Calu3 (cell line): ENCODE measurements at regions not wholly inside any gene's neighbourhood (a gene's known extent, or its start where the extent isn't known, plus 50 kb on each side); places are given as distances from the start of the nearest gene placed in this dataset.

Experiments used
- BruUV-seq: library from RNA; stranded (reverse); fragments of 400-500 nt; replicated peaks from 2 replicates; lab custom pipeline; 2021; lab: Mats Ljungman, UMichigan
- CTCF ChIA-PET: fragments of 300-600 bp; sonication (Branson Sonifier 250); formaldehyde crosslinking; loops from one replicate; lab custom pipeline; 2022; ENCODE audit warnings: antibody characterized with exemption; lab: Charles Lee
- DNase-seq: peaks from one replicate; pipeline ENCODE4 v3.0.0; 2022
- H3K27ac Mint-ChIP-seq: one replicate; pipeline ENCODE4 v1.8.0; 2022; ENCODE audit warnings: mixed read lengths; ENCODE audit not compliant: unreplicated experiment
- H3K27me3 Mint-ChIP-seq: one replicate; pipeline ENCODE4 v1.8.0; 2022; ENCODE audit warnings: mixed read lengths; ENCODE audit not compliant: unreplicated experiment
- H3K36me3 Mint-ChIP-seq: one replicate; pipeline ENCODE4 v1.8.0; 2022; ENCODE audit warnings: mild to moderate bottlenecking, moderate library complexity, mixed read lengths; ENCODE audit not compliant: insufficient read depth, unreplicated experiment
- H3K4me1 Mint-ChIP-seq: one replicate; pipeline ENCODE4 v1.8.0; 2022; ENCODE audit warnings: mild to moderate bottlenecking, low read depth, mixed read lengths; ENCODE audit not compliant: unreplicated experiment
- H3K4me3 Mint-ChIP-seq: one replicate; pipeline ENCODE4 v1.8.0; 2022; ENCODE audit warnings: mild to moderate bottlenecking, low read depth, moderate library complexity, mixed read lengths; ENCODE audit not compliant: unreplicated experiment
- H3K9me3 Mint-ChIP-seq: one replicate; pipeline ENCODE4 v1.8.0; 2022; ENCODE audit warnings: low read depth, mixed read lengths; ENCODE audit not compliant: unreplicated experiment
- CTCF ChIP-seq: fragments of 200-600 bp; IDR thresholded peaks from one replicate; pipeline ENCODE4 v1.8.0; 2022; ENCODE audit warnings: antibody characterized with exemption; ENCODE audit not compliant: unreplicated experiment
- intact Hi-C: fragments of 100-400 bp; cut with micrococcal nuclease; formaldehyde crosslinking; loops from one replicate; pipeline ENCODE4 v1.10.0; 2022; ENCODE audit not compliant: unreplicated experiment

GRCh38 chr6:113078791-113079190 is 731.7 kb downstream of the RFPL4B start:
- BruUV-seq: no TSS peak
- no peaks in the 10 kb centered on the region for H3K9me3 Mint-ChIP-seq
- no peaks in the 10 kb centered on the region for H3K36me3 Mint-ChIP-seq
- TF ChIP-seq CTCF: no peak
- H3K4me3 Mint-ChIP-seq: no peak overlapping the region
- no peaks in the 10 kb centered on the region for H3K4me1 Mint-ChIP-seq
- CTCF ChIA-PET: no interaction called here
- intact Hi-C loops: no loop called here
- DNase-seq: no peak
- no peaks in the 10 kb centered on the region for H3K27me3 Mint-ChIP-seq
- no peak overlapping the region for H3K27ac Mint-ChIP-seq

- Mint-ChIP-seq H3K27me3 (no peaks in the 10 kb centered on the region), H3K36me3 (no peaks in the 10 kb centered on the region), H3K4me1 (no peaks in the 10 kb centered on the region), H3K27ac (no peak overlapping the region), H3K9me3 (no peaks in the 10 kb centered on the region), H3K4me3 (no peak overlapping the region)
- CTCF ChIA-PET: no interaction called here
- intact Hi-C loops: no loop called here
- no peak for DNase-seq
- TF ChIP-seq CTCF: no peak
- BruUV-seq: no TSS peak
Measured at GRCh38 chr6:113082745-113083144, 735.6 kb downstream of the RFPL4B start.

GRCh38 chr6:113083947-113084346 is 736.8 kb downstream of the RFPL4B start:
- intact Hi-C loops: no loop called here
- no peaks in the 10 kb centered on the region for H3K27me3 Mint-ChIP-seq
- no TSS peak for BruUV-seq
- no peak for DNase-seq
- H3K36me3 Mint-ChIP-seq: no peaks in the 10 kb centered on the region
- H3K4me3 Mint-ChIP-seq: no peak overlapping the region
- H3K4me1 Mint-ChIP-seq: no peaks in the 10 kb centered on the region
- no peak for TF ChIP-seq CTCF
- H3K9me3 Mint-ChIP-seq: no peaks in the 10 kb centered on the region
- no peak overlapping the region for H3K27ac Mint-ChIP-seq
- CTCF ChIA-PET: no interaction called here

- no TSS peak for BruUV-seq
- CTCF ChIA-PET: no interaction called here
- no peaks in the 10 kb centered on the region for H3K4me1 Mint-ChIP-seq
- H3K27ac Mint-ChIP-seq: no peak overlapping the region
- TF ChIP-seq CTCF: no peak
- no peaks in the 10 kb centered on the region for H3K9me3 Mint-ChIP-seq
- no peak overlapping the region for H3K4me3 Mint-ChIP-seq
- DNase-seq: no peak
- H3K36me3 Mint-ChIP-seq: no peaks in the 10 kb centered on the region
- intact Hi-C loops: no loop called here
- no peaks in the 10 kb centered on the region for H3K27me3 Mint-ChIP-seq
Measured at GRCh38 chr6:113089056-113089455, 741.9 kb downstream of the RFPL4B start.
